ENCODE measurements at regions not wholly inside any gene's neighbourhood (a gene's known extent, or its start where the extent isn't known, plus 50 kb on each side); places are given as distances from the start of the nearest gene placed in this dataset.

- no peak overlapping the region for H3K4me3 Mint-ChIP-seq
- no peak for DNase-seq (ENCODE audit: low spot score in 2 of 2)
- no peaks in the 10 kb centered on the region for H3K36me3 Mint-ChIP-seq
- no peaks in the 10 kb centered on the region for H3K27me3 Mint-ChIP-seq
- H3K4me1 Mint-ChIP-seq: no peaks in the 10 kb centered on the region
- peaks cover 3% of the 10 kb centered on the region for H3K9me3 Mint-ChIP-seq
- ATAC-seq (ENCODE audit: low read depth): no peak
- H3K27ac Mint-ChIP-seq: no peak overlapping the region
These were observed 700.7 kb downstream of the SATB2 start for GRCh38 chr2:198757069-198757468.

GRCh38 chr2:198756166-198756565, 701.6 kb downstream of the SATB2 start:
- ATAC-seq (ENCODE audit: low read depth): no peak
- Mint-ChIP-seq H3K9me3 (peaks cover 3% of the 10 kb centered on the region), H3K36me3 (no peaks in the 10 kb centered on the region), H3K27ac (no peak overlapping the region), H3K27me3 (no peaks in the 10 kb centered on the region), H3K4me1 (no peaks in the 10 kb centered on the region), H3K4me3 (no peak overlapping the region)
- no peak for DNase-seq (ENCODE audit: low spot score in 2 of 2)

- DNase-seq (ENCODE audit: low spot score in 2 of 2): no peak
- ATAC-seq (ENCODE audit: low read depth): no peak
- peaks cover 3% of the 10 kb centered on the region for H3K9me3 Mint-ChIP-seq
- H3K4me3 Mint-ChIP-seq: no peak overlapping the region
- no peaks in the 10 kb centered on the region for H3K27me3 Mint-ChIP-seq
- H3K4me1 Mint-ChIP-seq: no peaks in the 10 kb centered on the region
- H3K27ac Mint-ChIP-seq: no peak overlapping the region
- H3K36me3 Mint-ChIP-seq: no peaks in the 10 kb centered on the region
These were observed 704.6 kb downstream of the SATB2 start for GRCh38 chr2:198753101-198753500.

GRCh38 chr2:198749364-198749763, 708.4 kb downstream of the SATB2 start:
- no peak overlapping the region for H3K4me3 Mint-ChIP-seq
- DNase-seq (ENCODE audit: low spot score in 2 of 2): no peak
- H3K27ac Mint-ChIP-seq: no peak overlapping the region
- no peaks in the 10 kb centered on the region for H3K9me3 Mint-ChIP-seq
- ATAC-seq (ENCODE audit: low read depth): no peak
- H3K27me3 Mint-ChIP-seq: no peaks in the 10 kb centered on the region
- H3K36me3 Mint-ChIP-seq: no peaks in the 10 kb centered on the region
- H3K4me1 Mint-ChIP-seq: no peaks in the 10 kb centered on the region

- no peak overlapping the region for H3K27ac Mint-ChIP-seq
- DNase-seq (ENCODE audit: low spot score in 2 of 2) (no peak), ATAC-seq (ENCODE audit: low read depth) (no peak)
- no peaks in the 10 kb centered on the region for H3K4me1 Mint-ChIP-seq
- H3K27me3 Mint-ChIP-seq: no peaks in the 10 kb centered on the region
- H3K36me3 Mint-ChIP-seq: no peaks in the 10 kb centered on the region
- no peak overlapping the region for H3K4me3 Mint-ChIP-seq
- H3K9me3 Mint-ChIP-seq: no peaks in the 10 kb centered on the region
These were observed 725.8 kb downstream of the SATB2 start for GRCh38 chr2:198731842-198732399.

GRCh38 chr2:198720266-198720665, 737.5 kb downstream of the SATB2 start:
- peaks cover 1% of the 10 kb centered on the region for H3K9me3 Mint-ChIP-seq
- H3K4me3 Mint-ChIP-seq: no peak overlapping the region
- no peak overlapping the region for H3K27ac Mint-ChIP-seq
- H3K36me3 Mint-ChIP-seq: no peaks in the 10 kb centered on the region
- H3K27me3 Mint-ChIP-seq: no peaks in the 10 kb centered on the region
- no peaks in the 10 kb centered on the region for H3K4me1 Mint-ChIP-seq
- ATAC-seq (ENCODE audit: low read depth) (no peak), DNase-seq (ENCODE audit: low spot score in 2 of 2) (no peak)

- H3K27me3 Mint-ChIP-seq: no peaks in the 10 kb centered on the region
- no peak overlapping the region for H3K27ac Mint-ChIP-seq
- no peaks in the 10 kb centered on the region for H3K36me3 Mint-ChIP-seq
These were observed 740.3 kb downstream of the SATB2 start for GRCh38 chr2:198717451-198717850.

GRCh38 chr2:198715302-198715835, 742.4 kb downstream of the SATB2 start:
- Mint-ChIP-seq H3K4me1 (no peaks in the 10 kb centered on the region), H3K27ac (no peak overlapping the region), H3K27me3 (peaks cover 2% of the 10 kb centered on the region), H3K36me3 (no peaks in the 10 kb centered on the region), H3K4me3 (no peak overlapping the region), H3K9me3 (no peaks in the 10 kb centered on the region)
- DNase-seq (ENCODE audit: low spot score in 2 of 2) (no peak), ATAC-seq (ENCODE audit: low read depth) (no peak)

More at GRCh38 chr2:198717451-198717850, 740.3 kb downstream of the SATB2 start:
- H3K4me3 Mint-ChIP-seq: no peak overlapping the region
- no peaks in the 10 kb centered on the region for H3K4me1 Mint-ChIP-seq
- no peak for ATAC-seq (ENCODE audit: low read depth)
- H3K9me3 Mint-ChIP-seq: no peaks in the 10 kb centered on the region
- no peak for DNase-seq (ENCODE audit: low spot score in 2 of 2)

- ATAC-seq (ENCODE audit: low read depth) (no peak), DNase-seq (ENCODE audit: low spot score in 2 of 2) (no peak)
- peaks cover 2% of the 10 kb centered on the region for H3K27me3 Mint-ChIP-seq
- H3K4me3 Mint-ChIP-seq: no peak overlapping the region
- H3K27ac Mint-ChIP-seq: no peak overlapping the region
- H3K9me3 Mint-ChIP-seq: peaks cover 2% of the 10 kb centered on the region
- H3K36me3 Mint-ChIP-seq: no peaks in the 10 kb centered on the region
- H3K4me1 Mint-ChIP-seq: no peaks in the 10 kb centered on the region
These were observed 745.3 kb downstream of the SATB2 start for GRCh38 chr2:198712485-198712884.

- H3K9me3 Mint-ChIP-seq: peaks cover 2% of the 10 kb centered on the region
- H3K4me1 Mint-ChIP-seq: no peaks in the 10 kb centered on the region
- H3K27ac Mint-ChIP-seq: no peak overlapping the region
- no peaks in the 10 kb centered on the region for H3K36me3 Mint-ChIP-seq
- ATAC-seq (ENCODE audit: low read depth) (no peak), DNase-seq (ENCODE audit: low spot score in 2 of 2) (no peak)
- H3K4me3 Mint-ChIP-seq: no peak overlapping the region
- peaks cover 2% of the 10 kb centered on the region for H3K27me3 Mint-ChIP-seq
These were observed 746.3 kb downstream of the SATB2 start for GRCh38 chr2:198711484-198711883.

- H3K36me3 Mint-ChIP-seq: no peaks in the 10 kb centered on the region
- H3K27me3 Mint-ChIP-seq: peaks cover 2% of the 10 kb centered on the region
- DNase-seq (ENCODE audit: low spot score in 2 of 2): no peak
- no peak overlapping the region for H3K27ac Mint-ChIP-seq
- H3K4me3 Mint-ChIP-seq: no peak overlapping the region
- H3K9me3 Mint-ChIP-seq: peaks cover 2% of the 10 kb centered on the region
- H3K4me1 Mint-ChIP-seq: no peaks in the 10 kb centered on the region
- ATAC-seq (ENCODE audit: low read depth): no peak
These were observed 747.2 kb downstream of the SATB2 start for GRCh38 chr2:198710562-198710961.

- H3K27me3 Mint-ChIP-seq: peaks cover 2% of the 10 kb centered on the region
- no peak overlapping the region for H3K27ac Mint-ChIP-seq
- H3K4me3 Mint-ChIP-seq: no peak overlapping the region
- no peaks in the 10 kb centered on the region for H3K36me3 Mint-ChIP-seq
- DNase-seq (ENCODE audit: low spot score in 2 of 2) (no peak), ATAC-seq (ENCODE audit: low read depth) (no peak)
- no peaks in the 10 kb centered on the region for H3K4me1 Mint-ChIP-seq
- H3K9me3 Mint-ChIP-seq: peaks cover 2% of the 10 kb centered on the region
These were observed 751.2 kb downstream of the SATB2 start for GRCh38 chr2:198706476-198707082.

GRCh38 chr2:198703281-198703680, 754.5 kb downstream of the SATB2 start:
- Mint-ChIP-seq H3K4me1 (no peaks in the 10 kb centered on the region), H3K27ac (no peak overlapping the region), H3K9me3 (no peaks in the 10 kb centered on the region), H3K36me3 (no peaks in the 10 kb centered on the region), H3K4me3 (no peak overlapping the region), H3K27me3 (no peaks in the 10 kb centered on the region)
- ATAC-seq (ENCODE audit: low read depth) (no peak), DNase-seq (ENCODE audit: low spot score in 2 of 2) (no peak)

- Mint-ChIP-seq H3K9me3 (no peaks in the 10 kb centered on the region), H3K4me3 (no peak overlapping the region), H3K4me1 (no peaks in the 10 kb centered on the region), H3K27me3 (no peaks in the 10 kb centered on the region), H3K36me3 (no peaks in the 10 kb centered on the region), H3K27ac (no peak overlapping the region)
- DNase-seq (ENCODE audit: low spot score in 2 of 2) (no peak), ATAC-seq (ENCODE audit: low read depth) (no peak)
These were observed 754.9 kb downstream of the SATB2 start for GRCh38 chr2:198702796-198703195.

- no peaks in the 10 kb centered on the region for H3K4me1 Mint-ChIP-seq
These were observed 756.3 kb downstream of the SATB2 start for GRCh38 chr2:198701481-198701880.

More at GRCh38 chr2:198701481-198701880, 756.3 kb downstream of the SATB2 start:
- ATAC-seq (ENCODE audit: low read depth) (no peak), DNase-seq (ENCODE audit: low spot score in 2 of 2) (no peak)
- no peaks in the 10 kb centered on the region for H3K27me3 Mint-ChIP-seq
- no peaks in the 10 kb centered on the region for H3K36me3 Mint-ChIP-seq
- no peak overlapping the region for H3K27ac Mint-ChIP-seq
- no peak overlapping the region for H3K4me3 Mint-ChIP-seq
- no peaks in the 10 kb centered on the region for H3K9me3 Mint-ChIP-seq

Data from memory B cell (primary cell).